GM23338 (cell line): ENCODE measurements at regions not wholly inside any gene's neighbourhood (a gene's known extent, or its start where the extent isn't known, plus 50 kb on each side); places are given as distances from the start of the nearest gene placed in this dataset.

Experiments
- ATAC-seq: fragments of 200-7000 bp; cut with Tn5 transposase; 3 replicates; pipeline ENCODE4 v1.9.1; 2020
- DNase-seq: peaks from one replicate; pipeline ENCODE4 v3.0.0-alpha.2; 2015; ENCODE audit warnings: low spot score
- H2AFZ ChIP-seq: fragments of 200-600 bp; sonication (generic); 2 replicates; pipeline ENCODE4 v1.8.0; 2016; ENCODE audit warnings: antibody characterized with exemption, mild to moderate bottlenecking, moderate library complexity
- H3F3A ChIP-seq: fragments of 200-600 bp; sonication (generic); replicated peaks from 2 replicates; pipeline ENCODE4 v1.8.0; 2017; ENCODE audit warnings: antibody characterized with exemption, mixed run types, low read depth
- H3K27ac ChIP-seq: fragments of 200-600 bp; sonication (generic); 2 replicates; pipeline ENCODE4 v1.6.1; 2016; ENCODE audit warnings: low read depth
- H3K27me3 ChIP-seq: fragments of 200-600 bp; sonication (generic); 2 replicates; pipeline ENCODE4 v1.8.0; 2016; ENCODE audit warnings: mild to moderate bottlenecking, mixed run types, moderate library complexity; ENCODE audit not compliant: insufficient read depth
- H3K36me3 ChIP-seq: fragments of 200-600 bp; sonication (generic); 2 replicates; pipeline ENCODE4 v1.8.0; 2016; ENCODE audit warnings: mild to moderate bottlenecking; ENCODE audit not compliant: insufficient read depth
- H3K4me1 ChIP-seq: fragments of 200-600 bp; sonication (generic); 2 replicates; pipeline ENCODE4 v1.8.0; 2016; ENCODE audit warnings: mild to moderate bottlenecking, moderate library complexity; ENCODE audit not compliant: insufficient read depth
- H3K4me2 ChIP-seq: fragments of 200-600 bp; sonication (generic); 2 replicates; pipeline ENCODE4 v1.7.1; 2017; ENCODE audit warnings: mixed run types
- H3K4me3 ChIP-seq: fragments of 200-600 bp; sonication (generic); 2 replicates; pipeline ENCODE4 v1.6.1; 2016; ENCODE audit warnings: mixed run types
- H3K79me2 ChIP-seq: fragments of 200-600 bp; sonication (generic); replicated peaks from 2 replicates; pipeline ENCODE4 v1.8.0; 2017; ENCODE audit warnings: mild to moderate bottlenecking; ENCODE audit not compliant: insufficient read depth
- H3K9me2 ChIP-seq: fragments of 200-600 bp; sonication (generic); 2 replicates; pipeline ENCODE4 v1.8.0; 2017; ENCODE audit not compliant: insufficient read depth
- H4K20me1 ChIP-seq: fragments of 200-600 bp; sonication (generic); replicated peaks from 2 replicates; pipeline ENCODE4 v1.8.0; 2017; ENCODE audit warnings: mild to moderate bottlenecking; ENCODE audit not compliant: insufficient read depth
- H3K27ac Mint-ChIP-seq: 2 replicates; pipeline ENCODE4 v1.8.0; 2020; ENCODE audit warnings: inconsistent platforms, mild to moderate bottlenecking, moderate library complexity, mixed read lengths
- H3K27me3 Mint-ChIP-seq: 3 replicates; pipeline ENCODE4 v1.8.0; 2022; ENCODE audit warnings: low read depth, mild to moderate bottlenecking, moderate library complexity, mixed read lengths, inconsistent platforms; ENCODE audit not compliant: insufficient read depth, poor library complexity
- H3K36me3 Mint-ChIP-seq: 3 replicates; pipeline ENCODE4 v1.8.0; 2021; ENCODE audit warnings: low read depth, mild to moderate bottlenecking, inconsistent platforms, moderate library complexity, mixed read lengths
- H3K4me1 Mint-ChIP-seq: 3 replicates; pipeline ENCODE4 v1.8.0; 2020; ENCODE audit warnings: mild to moderate bottlenecking, inconsistent platforms, mixed read lengths
- H3K4me3 Mint-ChIP-seq: 3 replicates; pipeline ENCODE4 v1.8.0; 2021; ENCODE audit warnings: moderate library complexity, mild to moderate bottlenecking, inconsistent platforms, mixed read lengths
- H3K9me3 Mint-ChIP-seq: 3 replicates; pipeline ENCODE4 v1.8.0; 2020; ENCODE audit warnings: moderate library complexity, mild to moderate bottlenecking, inconsistent platforms, mixed read lengths
- CREB1 ChIP-seq: fragments of 250-450 bp; sonication (Bioruptor Pico); IDR thresholded peaks from 2 replicates; pipeline ENCODE4 v1.5.0; 2020; ENCODE audit warnings: low read depth, mild to moderate bottlenecking, moderate library complexity
- ETS1 ChIP-seq: IDR thresholded peaks from 2 replicates; pipeline ENCODE4 v1.6.1; 2016; ENCODE audit warnings: antibody characterized with exemption
- EZH2 ChIP-seq: fragments of 200-600 bp; sonication (generic); IDR thresholded peaks from one replicate; pipeline ENCODE4 v1.8.0; 2017; ENCODE audit warnings: antibody characterized with exemption, mild to moderate bottlenecking, low read depth; ENCODE audit not compliant: unreplicated experiment
- EZH2phosphoT487 ChIP-seq: fragments of 200-600 bp; sonication (generic); IDR thresholded peaks from one replicate; pipeline ENCODE4 v1.8.1; 2018; ENCODE audit warnings: antibody characterized with exemption; ENCODE audit not compliant: unreplicated experiment
- JUNB ChIP-seq: IDR thresholded peaks from one replicate; pipeline ENCODE4 v1.6.1; 2016; ENCODE audit warnings: antibody characterized with exemption; ENCODE audit not compliant: unreplicated experiment
- NANOG ChIP-seq: IDR thresholded peaks from 2 replicates; pipeline ENCODE4 v1.6.1; 2016; ENCODE audit warnings: antibody characterized with exemption, borderline replicate concordance
- POLR2AphosphoS5 ChIP-seq: IDR thresholded peaks from 2 replicates; pipeline ENCODE4 v1.6.1; 2016; ENCODE audit warnings: antibody characterized with exemption, low read depth
- REST ChIP-seq: IDR thresholded peaks from one replicate; pipeline ENCODE4 v1.6.1; 2018; ENCODE audit warnings: antibody characterized with exemption; ENCODE audit not compliant: unreplicated experiment
- STAT1 ChIP-seq: IDR thresholded peaks from one replicate; pipeline ENCODE4 v1.6.1; 2016; ENCODE audit warnings: antibody characterized with exemption; ENCODE audit not compliant: unreplicated experiment
- ZNF114 ChIP-seq: fragments of 250-450 bp; sonication (Bioruptor Pico); IDR thresholded peaks from 2 replicates; pipeline ENCODE4 v1.5.0; 2020; ENCODE audit warnings: mild to moderate bottlenecking, moderate library complexity
- ZNF331 ChIP-seq: fragments of 250-450 bp; sonication (Bioruptor Pico); IDR thresholded peaks from 2 replicates; pipeline ENCODE4 v1.5.0; 2020; ENCODE audit warnings: low read depth, mild to moderate bottlenecking, moderate library complexity
- ZNF462 ChIP-seq: fragments of 250-450 bp; sonication (Bioruptor Pico); IDR thresholded peaks from 2 replicates; pipeline ENCODE4 v1.5.0; 2020; ENCODE audit warnings: mild to moderate bottlenecking, moderate library complexity
- TF ChIP-seq, protein P1 (sequence below), 2 experiments: fragments of 200-600 bp in 1 of 2; sonication (generic) in 1 of 2; conservative IDR thresholded peaks; 2 replicates each; pipeline versions ENCODE4 v1.5.1 to v1.6.1; 2016 to 2017; ENCODE audit warnings: antibody characterized with exemption in 2 of 2, low read depth in 2 of 2, mild to moderate bottlenecking in 2 of 2, moderate library complexity in 1 of 2

- TF ChIP-seq JUNB = no peak
- no peak for TF ChIP-seq ZNF114 (CRISPR knock-in tag)
- no peak for TF ChIP-seq NANOG
- TF ChIP-seq EZH2phosphoT487 = no peak
- no peak for TF ChIP-seq ZNF331 (CRISPR knock-in tag)
- no peak for TF ChIP-seq STAT1
- TF ChIP-seq EZH2 = no peak
Observed at GRCh38 chr2:105683011-105683492, 61.7 kb upstream of the NCK2 start (continued).

DNA sequence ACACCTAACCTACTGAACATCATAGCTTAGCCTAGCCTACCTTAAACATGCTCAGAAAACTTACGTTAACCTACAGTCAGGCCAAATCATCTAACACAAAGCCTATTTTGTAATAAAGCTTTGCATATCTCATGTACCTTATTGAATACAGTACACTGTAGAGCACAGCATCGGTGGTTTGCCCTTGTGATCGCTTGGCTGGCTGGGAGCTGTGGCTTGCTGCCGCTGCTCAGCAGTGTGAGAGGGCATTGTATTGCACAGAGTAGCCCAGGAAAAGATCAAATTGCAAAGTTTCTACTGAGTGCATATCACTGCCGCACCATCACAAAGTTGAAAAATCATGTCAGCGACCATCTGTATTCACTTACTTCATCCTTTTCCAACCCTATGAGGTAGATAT is 62.3 kb upstream of the NCK2 start:
- no peaks in the 10 kb centered on the region for H3K4me1 ChIP-seq
- Mint-ChIP-seq H3K9me3 (no peaks in the 10 kb centered on the region), H3K27ac (no peak overlapping the region), H3K4me3 (no peak overlapping the region), H3K4me1 (no peaks in the 10 kb centered on the region), H3K36me3 (no peaks in the 10 kb centered on the region), H3K27me3 (no peaks in the 10 kb centered on the region)
- no peak overlapping the region for H3K27ac ChIP-seq
- no peak overlapping the region for H3K4me2 ChIP-seq
- H4K20me1 ChIP-seq = no peaks in the 10 kb centered on the region
- no peaks in the 10 kb centered on the region for H3K79me2 ChIP-seq
- no peak overlapping the region for H3K4me3 ChIP-seq
- DNase-seq (no peak), ATAC-seq (no peak)
- TF ChIP-seq JUNB = no peak
- TF ChIP-seq STAT1 = no peak
- TF ChIP-seq, protein P1, sequence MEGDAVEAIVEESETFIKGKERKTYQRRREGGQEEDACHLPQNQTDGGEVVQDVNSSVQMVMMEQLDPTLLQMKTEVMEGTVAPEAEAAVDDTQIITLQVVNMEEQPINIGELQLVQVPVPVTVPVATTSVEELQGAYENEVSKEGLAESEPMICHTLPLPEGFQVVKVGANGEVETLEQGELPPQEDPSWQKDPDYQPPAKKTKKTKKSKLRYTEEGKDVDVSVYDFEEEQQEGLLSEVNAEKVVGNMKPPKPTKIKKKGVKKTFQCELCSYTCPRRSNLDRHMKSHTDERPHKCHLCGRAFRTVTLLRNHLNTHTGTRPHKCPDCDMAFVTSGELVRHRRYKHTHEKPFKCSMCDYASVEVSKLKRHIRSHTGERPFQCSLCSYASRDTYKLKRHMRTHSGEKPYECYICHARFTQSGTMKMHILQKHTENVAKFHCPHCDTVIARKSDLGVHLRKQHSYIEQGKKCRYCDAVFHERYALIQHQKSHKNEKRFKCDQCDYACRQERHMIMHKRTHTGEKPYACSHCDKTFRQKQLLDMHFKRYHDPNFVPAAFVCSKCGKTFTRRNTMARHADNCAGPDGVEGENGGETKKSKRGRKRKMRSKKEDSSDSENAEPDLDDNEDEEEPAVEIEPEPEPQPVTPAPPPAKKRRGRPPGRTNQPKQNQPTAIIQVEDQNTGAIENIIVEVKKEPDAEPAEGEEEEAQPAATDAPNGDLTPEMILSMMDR (conservative IDR thresholded peaks at IDR 0.05; ENCODE audit: low read depth in 2 of 2) = no peak
- TF ChIP-seq CREB1 = no peak
- no peak for TF ChIP-seq ZNF114 (CRISPR knock-in tag)
- no peak for TF ChIP-seq ZNF331 (CRISPR knock-in tag)
- no peak for TF ChIP-seq NANOG
- TF ChIP-seq EZH2phosphoT487 = no peak
- TF ChIP-seq ETS1 = no peak
- TF ChIP-seq ZNF462 (CRISPR knock-in tag) = no peak
- TF ChIP-seq EZH2 = no peak
- no peak for TF ChIP-seq REST
- TF ChIP-seq POLR2AphosphoS5 = no peak
- no peaks in the 10 kb centered on the region for H3K36me3 ChIP-seq
- H2AFZ ChIP-seq = no peak overlapping the region
- no peaks in the 10 kb centered on the region for H3K27me3 ChIP-seq
- no peaks in the 10 kb centered on the region for H3K9me2 ChIP-seq
- no peaks in the 10 kb centered on the region for H3F3A ChIP-seq
